ENCODE measurements at regions not wholly inside any gene's neighbourhood (a gene's known extent, or its start where the extent isn't known, plus 50 kb on each side); places are given as distances from the start of the nearest gene placed in this dataset.

DNA sequence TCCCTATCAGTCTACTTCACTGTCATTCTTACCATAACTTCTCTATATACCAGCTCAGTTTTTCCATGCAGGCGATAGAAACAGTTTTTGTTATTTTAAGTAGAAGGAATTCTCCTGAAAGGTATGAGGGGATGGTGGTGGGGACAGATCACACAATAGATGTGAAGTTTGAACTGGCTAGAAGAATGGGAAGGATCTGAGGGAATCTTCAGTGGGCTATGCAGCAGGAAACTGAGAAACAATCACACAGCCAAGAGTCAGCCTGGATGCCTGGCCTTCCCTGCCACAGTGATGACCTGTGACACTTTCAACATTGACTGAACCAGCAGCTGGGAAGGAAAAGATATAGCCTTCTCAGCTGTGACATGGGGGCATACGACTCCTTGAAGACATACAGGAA lies 329.1 kb upstream of the GULP1 start:
- TF ChIP-seq EZH2 (IDR thresholded peaks at IDR 0.05; ENCODE audit: insufficient read depth, poor library complexity, severe bottlenecking) (no peak), EZH2phosphoT487 (IDR thresholded peaks at IDR 0.05; ENCODE audit: insufficient read depth, low read depth) (no peak)

Measured in GM23248 (cell line).